Sigmoid colon (tissue), 6 donors: ENCODE measurements at regions not wholly inside any gene's neighbourhood (a gene's known extent, or its start where the extent isn't known, plus 50 kb on each side); places are given as distances from the start of the nearest gene placed in this dataset.
A peak's percentile ranks its signal among the peaks of the same experiment; 100 is the strongest.

Source experiments
- DNase-seq: peaks from one replicate; pipeline ENCODE4 v3.0.0-alpha.2; 2019
- H3K27ac ChIP-seq, 4 donors: fragments of 200-600 bp; sonication (generic); one replicate each; pipeline ENCODE4 v1.5.1; 2016 to 2019; ENCODE audit warnings: mild to moderate bottlenecking in 1 of 4
- H3K27me3 ChIP-seq, 3 donors: fragments of 200-600 bp; sonication (generic); one replicate each; pipeline ENCODE4 v1.5.1; 2019; ENCODE audit warnings: mild to moderate bottlenecking in 1 of 3
- H3K36me3 ChIP-seq, 4 donors: fragments of 200-600 bp; sonication (generic); one replicate each; pipeline ENCODE4 v1.5.1; 2016 to 2019
- H3K4me1 ChIP-seq, 4 donors: fragments of 200-600 bp; sonication (generic); one replicate each; pipeline ENCODE4 v1.5.1; 2017 to 2019
- H3K4me3 ChIP-seq, 4 donors: fragments of 200-600 bp; sonication (generic); one replicate each; pipeline ENCODE4 v1.5.1; 2017 to 2019; ENCODE audit warnings: mild to moderate bottlenecking in 2 of 4, moderate library complexity in 1 of 4
- H3K9me3 ChIP-seq, 4 donors: fragments of 200-600 bp in 3 of 4; sonication (generic) in 3 of 4; one replicate each; pipeline versions ENCODE4 v1.5.1 to v1.6.1; 2013 to 2019
- EP300 ChIP-seq, 4 donors: sonication (generic); formaldehyde crosslinking; IDR thresholded peaks; one replicate each; pipeline ENCODE4 v1.6.1; 2017; ENCODE audit warnings: antibody characterized with exemption in 4 of 4
- POLR2A ChIP-seq, 2 donors: fragments of 450-650 bp; IDR thresholded peaks; one replicate each; pipeline ENCODE4 v1.6.1; 2016; ENCODE audit warnings: antibody characterized with exemption in 2 of 2, mild to moderate bottlenecking in 2 of 2, moderate library complexity in 2 of 2
- POLR2AphosphoS5 ChIP-seq, 4 donors: sonication (generic); formaldehyde crosslinking; IDR thresholded peaks; one replicate each; pipeline ENCODE4 v1.6.1; 2017; ENCODE audit warnings: antibody characterized with exemption in 4 of 4
- WGBS, 2 donors: extraction: QIAGEN DNeasy Blood & Tissue Kit; methylation state at CpG; one replicate each; pipeline ENCODE4 v1.1.7; 2013; 5-methylcytosine and 5-hydroxymethylcytosine counted together
- intact Hi-C: fragments of 100-400 bp; cut with DNase I; formaldehyde crosslinking; loops from one replicate; pipeline ENCODE4 v1.15.1; 2023
- TF ChIP-seq, protein P1 (sequence below), 4 experiments: fragments of 450-650 bp in 3 of 4; fragments of 200-600 bp in 1 of 4; IDR thresholded peaks; one replicate each; pipeline ENCODE4 v1.5.1; 2016 to 2019; ENCODE audit warnings: antibody characterized with exemption in 4 of 4, mild to moderate bottlenecking in 3 of 4, moderate library complexity in 2 of 4
- donor health status: healthy with polysubstance abuse.
- donor health status: healthy.

DNA sequence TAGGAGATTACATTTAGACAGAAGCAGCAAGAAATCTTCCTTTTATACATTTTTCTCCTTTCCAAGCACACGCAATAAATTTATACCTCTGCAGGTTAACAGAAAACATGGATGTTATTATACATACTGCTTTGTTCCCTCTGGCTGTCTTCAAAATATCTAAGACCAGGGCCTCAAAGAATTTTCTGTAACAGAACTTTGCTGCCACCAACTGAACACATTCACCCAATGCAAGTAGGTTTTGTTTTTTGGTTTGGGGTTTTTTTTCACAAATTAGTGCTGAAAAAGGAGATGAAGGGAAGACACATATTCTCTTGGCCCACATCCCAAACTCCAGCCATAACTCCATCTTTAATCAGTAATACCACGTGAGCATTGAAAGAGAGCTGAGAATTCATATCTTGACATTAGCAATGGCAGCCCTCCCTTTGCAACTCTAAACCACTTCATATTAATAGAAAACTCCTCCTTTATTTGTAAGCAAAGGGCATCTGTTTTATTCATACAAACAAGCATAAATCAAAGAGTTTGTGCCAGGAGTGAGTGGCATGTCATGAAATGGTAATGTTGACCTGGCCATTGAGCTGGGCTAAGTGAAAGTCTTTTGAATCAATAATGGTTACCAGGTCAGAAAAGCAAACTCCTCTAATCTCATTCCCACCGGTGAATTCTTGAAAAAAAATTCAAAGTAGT, 150.8 kb upstream of the FSCB start:
- Histone ChIP-seq H3K27ac (no peak overlapping the region), H3K27me3 (no peaks in the 10 kb centered on the region), H3K4me1 (peaks cover 0 to 6% (median 0%) of the 10 kb centered on the region in 4 donors), H3K4me3 (no peak overlapping the region), H3K9me3 (no peaks in the 10 kb centered on the region), H3K36me3 (no peaks in the 10 kb centered on the region)
- 17 to 36% methylated on average over 3 of the region's 3 CpGs for WGBS, 2 donors
- TF ChIP-seq POLR2AphosphoS5 (IDR thresholded peaks at IDR 0.05), result no peak
- TF ChIP-seq, protein P1, sequence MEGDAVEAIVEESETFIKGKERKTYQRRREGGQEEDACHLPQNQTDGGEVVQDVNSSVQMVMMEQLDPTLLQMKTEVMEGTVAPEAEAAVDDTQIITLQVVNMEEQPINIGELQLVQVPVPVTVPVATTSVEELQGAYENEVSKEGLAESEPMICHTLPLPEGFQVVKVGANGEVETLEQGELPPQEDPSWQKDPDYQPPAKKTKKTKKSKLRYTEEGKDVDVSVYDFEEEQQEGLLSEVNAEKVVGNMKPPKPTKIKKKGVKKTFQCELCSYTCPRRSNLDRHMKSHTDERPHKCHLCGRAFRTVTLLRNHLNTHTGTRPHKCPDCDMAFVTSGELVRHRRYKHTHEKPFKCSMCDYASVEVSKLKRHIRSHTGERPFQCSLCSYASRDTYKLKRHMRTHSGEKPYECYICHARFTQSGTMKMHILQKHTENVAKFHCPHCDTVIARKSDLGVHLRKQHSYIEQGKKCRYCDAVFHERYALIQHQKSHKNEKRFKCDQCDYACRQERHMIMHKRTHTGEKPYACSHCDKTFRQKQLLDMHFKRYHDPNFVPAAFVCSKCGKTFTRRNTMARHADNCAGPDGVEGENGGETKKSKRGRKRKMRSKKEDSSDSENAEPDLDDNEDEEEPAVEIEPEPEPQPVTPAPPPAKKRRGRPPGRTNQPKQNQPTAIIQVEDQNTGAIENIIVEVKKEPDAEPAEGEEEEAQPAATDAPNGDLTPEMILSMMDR (IDR thresholded peaks at IDR 0.05), result peak in 1 of 4 experiments; percentile 24
- intact Hi-C loops, result no loop called here
- DNase-seq, result no peak

DNA sequence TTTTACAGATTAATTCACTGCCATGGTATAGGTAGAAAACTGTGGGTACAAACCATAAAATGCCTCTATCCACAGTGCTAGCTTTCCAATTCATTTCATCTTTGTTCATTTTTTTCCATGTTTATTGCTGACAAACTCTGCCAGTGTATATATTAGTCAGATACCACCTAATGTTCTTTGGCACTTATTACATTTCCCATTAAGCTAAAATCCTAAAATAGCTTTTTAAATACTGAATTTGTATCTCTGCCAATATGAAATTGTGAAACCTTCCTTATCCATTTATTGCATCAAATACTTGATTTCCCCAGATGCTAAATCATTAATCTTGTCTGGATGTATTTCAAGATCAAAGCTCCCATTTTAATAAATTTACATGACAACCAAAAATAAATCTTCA, 150.1 kb upstream of the FSCB start:
- intact Hi-C loops, result no loop called here
- Histone ChIP-seq H3K27ac (no peak overlapping the region), H3K9me3 (no peaks in the 10 kb centered on the region), H3K4me3 (no peak overlapping the region), H3K36me3 (no peaks in the 10 kb centered on the region), H3K27me3 (no peaks in the 10 kb centered on the region), H3K4me1 (peaks cover 0 to 1% (median 0%) of the 10 kb centered on the region in 4 donors)
- TF ChIP-seq POLR2AphosphoS5 (IDR thresholded peaks at IDR 0.05), result no peak
- no peak for TF ChIP-seq EP300 (IDR thresholded peaks at IDR 0.05)
- no peak for TF ChIP-seq POLR2A (IDR thresholded peaks at IDR 0.05)
- TF ChIP-seq, protein P1 (IDR thresholded peaks at IDR 0.05), result no peak
- DNase-seq, result no peak

DNA sequence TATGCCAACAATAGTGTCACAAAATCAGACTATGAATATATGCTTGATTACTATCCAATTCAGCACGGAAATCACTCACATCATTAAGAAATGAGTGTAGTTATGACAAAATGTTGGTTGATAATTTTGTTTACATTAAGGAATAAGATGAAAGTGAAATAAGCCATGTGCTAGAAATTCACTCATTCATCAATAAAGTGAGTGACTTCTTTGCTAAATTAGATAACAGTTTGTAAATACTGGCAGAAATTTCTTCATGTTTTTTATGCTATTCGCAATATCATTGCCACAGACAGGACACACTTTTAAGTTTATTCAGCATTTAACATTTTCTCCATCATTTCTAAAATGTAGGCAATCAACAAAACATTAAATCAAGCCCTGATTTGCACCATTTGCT, 147.5 kb upstream of the FSCB start:
- no peaks in the 10 kb centered on the region for H3K9me3 ChIP-seq
- H3K4me3 ChIP-seq, result no peak overlapping the region
- TF ChIP-seq POLR2A (IDR thresholded peaks at IDR 0.05), result no peak
- TF ChIP-seq, protein P1 (IDR thresholded peaks at IDR 0.05), result no peak
- no peak for TF ChIP-seq POLR2AphosphoS5 (IDR thresholded peaks at IDR 0.05)
- no peak for TF ChIP-seq EP300 (IDR thresholded peaks at IDR 0.05)
- no peaks in the 10 kb centered on the region for H3K36me3 ChIP-seq
- no peak overlapping the region for H3K27ac ChIP-seq
- DNase-seq, result no peak
- no peaks in the 10 kb centered on the region for H3K4me1 ChIP-seq
- no peaks in the 10 kb centered on the region for H3K27me3 ChIP-seq
- intact Hi-C loops, result no loop called here
- WGBS, 2 donors, result 84 to 89% methylated on average over 2 of the region's 2 CpGs

DNA sequence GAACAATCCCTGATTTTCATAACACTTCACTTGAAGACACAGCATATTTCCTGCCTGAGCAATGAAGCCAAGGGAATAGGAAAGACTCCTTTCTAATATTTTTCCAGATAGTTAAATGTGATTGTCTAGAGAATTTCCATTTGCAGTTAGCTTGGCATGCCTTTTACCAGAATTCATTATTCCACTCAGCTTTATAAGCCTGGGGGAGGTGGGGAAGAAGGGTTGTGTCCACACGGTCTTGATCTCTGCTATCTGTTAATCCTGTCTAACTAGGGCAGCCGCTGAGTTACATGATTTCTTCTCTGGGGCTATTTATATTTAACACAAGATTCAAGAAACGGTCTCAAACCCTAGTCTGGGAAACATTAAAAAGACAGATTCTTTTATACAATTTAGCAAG, 146.6 kb upstream of the FSCB start:
- Histone ChIP-seq H3K27me3 (no peaks in the 10 kb centered on the region), H3K4me3 (no peak overlapping the region), H3K36me3 (no peaks in the 10 kb centered on the region), H3K9me3 (no peaks in the 10 kb centered on the region), H3K27ac (no peak overlapping the region), H3K4me1 (no peaks in the 10 kb centered on the region)
- TF ChIP-seq POLR2AphosphoS5 (IDR thresholded peaks at IDR 0.05) (no peak), EP300 (IDR thresholded peaks at IDR 0.05) (no peak), POLR2A (IDR thresholded peaks at IDR 0.05) (no peak)
- TF ChIP-seq, protein P1 (IDR thresholded peaks at IDR 0.05), result no peak
- DNase-seq, result no peak
- WGBS, 2 donors, result 72 to 82% methylated on average over 3 of the region's 3 CpGs
- intact Hi-C loops, result no loop called here

DNA sequence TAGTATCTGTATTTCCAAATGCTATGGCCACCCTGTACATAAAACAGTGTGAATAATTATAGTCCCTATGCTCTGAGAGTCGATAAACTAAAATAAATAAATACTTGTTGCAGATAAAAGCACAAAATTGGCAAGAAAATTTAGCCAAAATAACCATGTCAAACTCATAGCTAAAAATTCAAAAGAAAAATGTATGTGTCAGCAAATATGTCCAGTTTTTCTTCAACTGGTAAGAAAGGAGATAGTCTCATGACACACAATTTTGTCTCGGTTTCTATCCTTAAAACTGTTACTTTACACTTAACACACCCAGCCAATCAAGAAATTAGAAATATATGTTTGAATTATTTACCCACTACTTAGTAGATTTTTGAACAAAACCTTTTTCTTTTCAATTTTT, 145.6 kb upstream of the FSCB start:
- Histone ChIP-seq H3K36me3 (no peaks in the 10 kb centered on the region), H3K4me3 (no peak overlapping the region), H3K27me3 (no peaks in the 10 kb centered on the region), H3K4me1 (no peaks in the 10 kb centered on the region), H3K9me3 (no peaks in the 10 kb centered on the region), H3K27ac (no peak overlapping the region)
- no peak for DNase-seq
- intact Hi-C loops, result no loop called here
- no peak for TF ChIP-seq POLR2AphosphoS5 (IDR thresholded peaks at IDR 0.05)
- TF ChIP-seq EP300 (IDR thresholded peaks at IDR 0.05), result no peak
- TF ChIP-seq POLR2A (IDR thresholded peaks at IDR 0.05), result no peak
- TF ChIP-seq, protein P1 (IDR thresholded peaks at IDR 0.05), result no peak
- 78 to 82% methylated on average over 2 of the region's 2 CpGs for WGBS, 2 donors
